GM23338 (cell line): ENCODE measurements at regions not wholly inside any gene's neighbourhood (a gene's known extent, or its start where the extent isn't known, plus 50 kb on each side); places are given as distances from the start of the nearest gene placed in this dataset.

ENCODE experiments used
- EZH2 ChIP-seq: fragments of 200-600 bp; sonication (generic); IDR thresholded peaks from one replicate; pipeline ENCODE4 v1.8.0; 2017; ENCODE audit warnings: antibody characterized with exemption, mild to moderate bottlenecking, low read depth; ENCODE audit not compliant: unreplicated experiment
- TF ChIP-seq, protein P1 (sequence below), 2 experiments: fragments of 200-600 bp in 1 of 2; sonication (generic) in 1 of 2; conservative IDR thresholded peaks; 2 replicates each; pipeline versions ENCODE4 v1.5.1 to v1.6.1; 2016 to 2017; ENCODE audit warnings: antibody characterized with exemption in 2 of 2, low read depth in 2 of 2, mild to moderate bottlenecking in 2 of 2, moderate library complexity in 1 of 2
- TF ChIP-seq, protein P2 (sequence below): IDR thresholded peaks from one replicate; pipeline ENCODE4 v1.6.1; 2018; ENCODE audit warnings: antibody characterized with exemption; ENCODE audit not compliant: unreplicated experiment

DNA sequence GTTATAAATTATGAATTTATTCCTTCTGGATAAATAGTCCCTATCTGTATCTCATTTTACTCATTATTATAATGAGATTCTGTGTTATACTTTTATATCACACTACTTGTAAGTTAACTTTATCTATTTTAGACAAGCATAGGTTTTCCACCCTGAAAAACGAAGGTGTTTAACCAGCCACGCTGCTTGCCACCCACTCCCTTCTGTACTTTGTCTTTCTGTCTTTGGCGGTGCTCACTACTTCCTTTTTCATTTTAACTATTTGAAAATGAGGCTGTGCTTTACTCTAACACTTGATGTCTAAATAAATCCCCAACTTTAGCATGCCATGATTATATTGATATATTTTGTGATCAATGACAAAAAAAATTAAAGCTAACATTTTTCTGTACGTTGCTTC, 952.9 kb downstream of the DNAJB9 start:
- TF ChIP-seq, protein P1, sequence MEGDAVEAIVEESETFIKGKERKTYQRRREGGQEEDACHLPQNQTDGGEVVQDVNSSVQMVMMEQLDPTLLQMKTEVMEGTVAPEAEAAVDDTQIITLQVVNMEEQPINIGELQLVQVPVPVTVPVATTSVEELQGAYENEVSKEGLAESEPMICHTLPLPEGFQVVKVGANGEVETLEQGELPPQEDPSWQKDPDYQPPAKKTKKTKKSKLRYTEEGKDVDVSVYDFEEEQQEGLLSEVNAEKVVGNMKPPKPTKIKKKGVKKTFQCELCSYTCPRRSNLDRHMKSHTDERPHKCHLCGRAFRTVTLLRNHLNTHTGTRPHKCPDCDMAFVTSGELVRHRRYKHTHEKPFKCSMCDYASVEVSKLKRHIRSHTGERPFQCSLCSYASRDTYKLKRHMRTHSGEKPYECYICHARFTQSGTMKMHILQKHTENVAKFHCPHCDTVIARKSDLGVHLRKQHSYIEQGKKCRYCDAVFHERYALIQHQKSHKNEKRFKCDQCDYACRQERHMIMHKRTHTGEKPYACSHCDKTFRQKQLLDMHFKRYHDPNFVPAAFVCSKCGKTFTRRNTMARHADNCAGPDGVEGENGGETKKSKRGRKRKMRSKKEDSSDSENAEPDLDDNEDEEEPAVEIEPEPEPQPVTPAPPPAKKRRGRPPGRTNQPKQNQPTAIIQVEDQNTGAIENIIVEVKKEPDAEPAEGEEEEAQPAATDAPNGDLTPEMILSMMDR (conservative IDR thresholded peaks at IDR 0.05; ENCODE audit: low read depth in 2 of 2): no peak
- no peak for TF ChIP-seq EZH2
- TF ChIP-seq, protein P2, sequence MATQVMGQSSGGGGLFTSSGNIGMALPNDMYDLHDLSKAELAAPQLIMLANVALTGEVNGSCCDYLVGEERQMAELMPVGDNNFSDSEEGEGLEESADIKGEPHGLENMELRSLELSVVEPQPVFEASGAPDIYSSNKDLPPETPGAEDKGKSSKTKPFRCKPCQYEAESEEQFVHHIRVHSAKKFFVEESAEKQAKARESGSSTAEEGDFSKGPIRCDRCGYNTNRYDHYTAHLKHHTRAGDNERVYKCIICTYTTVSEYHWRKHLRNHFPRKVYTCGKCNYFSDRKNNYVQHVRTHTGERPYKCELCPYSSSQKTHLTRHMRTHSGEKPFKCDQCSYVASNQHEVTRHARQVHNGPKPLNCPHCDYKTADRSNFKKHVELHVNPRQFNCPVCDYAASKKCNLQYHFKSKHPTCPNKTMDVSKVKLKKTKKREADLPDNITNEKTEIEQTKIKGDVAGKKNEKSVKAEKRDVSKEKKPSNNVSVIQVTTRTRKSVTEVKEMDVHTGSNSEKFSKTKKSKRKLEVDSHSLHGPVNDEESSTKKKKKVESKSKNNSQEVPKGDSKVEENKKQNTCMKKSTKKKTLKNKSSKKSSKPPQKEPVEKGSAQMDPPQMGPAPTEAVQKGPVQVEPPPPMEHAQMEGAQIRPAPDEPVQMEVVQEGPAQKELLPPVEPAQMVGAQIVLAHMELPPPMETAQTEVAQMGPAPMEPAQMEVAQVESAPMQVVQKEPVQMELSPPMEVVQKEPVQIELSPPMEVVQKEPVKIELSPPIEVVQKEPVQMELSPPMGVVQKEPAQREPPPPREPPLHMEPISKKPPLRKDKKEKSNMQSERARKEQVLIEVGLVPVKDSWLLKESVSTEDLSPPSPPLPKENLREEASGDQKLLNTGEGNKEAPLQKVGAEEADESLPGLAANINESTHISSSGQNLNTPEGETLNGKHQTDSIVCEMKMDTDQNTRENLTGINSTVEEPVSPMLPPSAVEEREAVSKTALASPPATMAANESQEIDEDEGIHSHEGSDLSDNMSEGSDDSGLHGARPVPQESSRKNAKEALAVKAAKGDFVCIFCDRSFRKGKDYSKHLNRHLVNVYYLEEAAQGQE: no peak
